AG04449 (cell line): ENCODE measurements at regions not wholly inside any gene's neighbourhood (a gene's known extent, or its start where the extent isn't known, plus 50 kb on each side); places are given as distances from the start of the nearest gene placed in this dataset.

Experiments used
- CTCF ChIA-PET: fragments of 350-600 bp; formaldehyde crosslinking; extraction: SDS; loops from one replicate; lab custom pipeline; 2021; ENCODE audit warnings: antibody characterized with exemption; lab: Yijun Ruan, JAX
- POLR2A ChIA-PET: fragments of 400-600, 350-600 bp; formaldehyde crosslinking; extraction: SDS; loops from one replicate; lab custom pipeline; 2020; ENCODE audit warnings: antibody characterized with exemption, inconsistent platforms; lab: Yijun Ruan, JAX
- DNase-seq: peaks from one replicate; pipeline ENCODE4 v3.0.0-alpha.2; 2010; ENCODE audit warnings: low read depth, low spot score
- H3K4me3 ChIP-seq: 2 replicates; pipeline ENCODE4 v1.5.1; 2011; ENCODE audit warnings: low read depth, mild to moderate bottlenecking, control low read depth, low read length
- TF ChIP-seq, protein P1 (sequence below): IDR thresholded peaks from one replicate; pipeline ENCODE4 v1.5.1; 2011; ENCODE audit warnings: mild to moderate bottlenecking, moderate library complexity, low read length, control low read depth, inconsistent platforms; ENCODE audit not compliant: insufficient read depth; ENCODE audit errors: missing control alignments

DNA sequence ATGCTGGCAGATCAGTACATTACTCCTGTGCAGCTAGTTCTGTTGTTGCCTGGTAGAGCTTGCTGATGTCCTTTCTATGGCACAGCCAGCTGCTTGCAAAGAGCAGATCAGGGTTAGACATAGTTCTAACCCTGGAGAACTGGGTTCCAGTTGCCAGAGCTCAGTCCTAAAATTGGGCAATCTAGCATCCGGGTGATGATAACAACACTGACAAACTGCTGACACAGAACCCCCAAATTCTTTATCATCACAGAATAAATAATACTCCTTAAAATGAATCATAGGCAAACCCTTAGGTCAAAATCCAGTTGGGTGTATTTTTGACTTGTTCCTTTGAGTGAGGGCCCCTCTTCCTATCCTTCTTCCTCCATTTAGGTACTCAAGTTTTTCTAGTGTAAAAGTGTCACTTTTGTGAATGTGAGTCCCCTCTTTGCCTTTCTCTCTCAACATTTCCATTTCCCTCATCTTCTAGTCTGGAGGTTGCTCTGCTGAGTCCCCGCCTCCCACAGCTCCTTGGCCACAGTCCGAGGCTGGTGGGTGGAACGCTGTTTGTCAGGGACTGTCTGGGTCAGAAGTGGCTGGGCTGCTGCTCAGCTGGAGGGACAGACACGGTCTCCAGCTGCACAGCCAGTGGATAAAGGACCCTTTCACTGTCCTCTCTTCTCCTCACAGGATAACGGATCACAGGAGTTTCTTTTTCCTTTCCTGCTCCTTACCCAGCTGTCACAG is 93.6 kb upstream of the RASGEF1B start:
- ChIA-PET CTCF (no interaction called here), POLR2A (no interaction called here)
- no peak overlapping the region for H3K4me3 ChIP-seq
- DNase-seq: no peak
- TF ChIP-seq, protein P1, sequence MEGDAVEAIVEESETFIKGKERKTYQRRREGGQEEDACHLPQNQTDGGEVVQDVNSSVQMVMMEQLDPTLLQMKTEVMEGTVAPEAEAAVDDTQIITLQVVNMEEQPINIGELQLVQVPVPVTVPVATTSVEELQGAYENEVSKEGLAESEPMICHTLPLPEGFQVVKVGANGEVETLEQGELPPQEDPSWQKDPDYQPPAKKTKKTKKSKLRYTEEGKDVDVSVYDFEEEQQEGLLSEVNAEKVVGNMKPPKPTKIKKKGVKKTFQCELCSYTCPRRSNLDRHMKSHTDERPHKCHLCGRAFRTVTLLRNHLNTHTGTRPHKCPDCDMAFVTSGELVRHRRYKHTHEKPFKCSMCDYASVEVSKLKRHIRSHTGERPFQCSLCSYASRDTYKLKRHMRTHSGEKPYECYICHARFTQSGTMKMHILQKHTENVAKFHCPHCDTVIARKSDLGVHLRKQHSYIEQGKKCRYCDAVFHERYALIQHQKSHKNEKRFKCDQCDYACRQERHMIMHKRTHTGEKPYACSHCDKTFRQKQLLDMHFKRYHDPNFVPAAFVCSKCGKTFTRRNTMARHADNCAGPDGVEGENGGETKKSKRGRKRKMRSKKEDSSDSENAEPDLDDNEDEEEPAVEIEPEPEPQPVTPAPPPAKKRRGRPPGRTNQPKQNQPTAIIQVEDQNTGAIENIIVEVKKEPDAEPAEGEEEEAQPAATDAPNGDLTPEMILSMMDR: no peak

DNA sequence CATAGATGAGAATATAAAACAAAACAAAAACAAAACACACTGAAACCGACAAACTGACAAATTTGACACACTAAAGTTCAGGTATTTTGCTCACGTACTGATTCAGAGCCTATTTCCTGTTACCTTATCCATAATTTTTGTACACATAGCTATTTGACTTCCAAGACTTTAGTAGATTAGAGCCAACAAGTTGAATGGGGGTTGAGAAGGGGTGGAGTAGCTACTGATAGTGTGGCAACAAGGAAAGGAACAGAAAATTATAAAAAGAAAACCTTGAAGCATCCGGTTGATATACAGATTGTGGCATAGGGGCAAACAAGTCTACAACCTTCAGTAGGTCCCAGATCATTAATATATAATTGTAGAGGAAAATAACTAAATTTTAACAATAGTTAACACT is 92.3 kb upstream of the RASGEF1B start:
- DNase-seq: no peak
- ChIA-PET CTCF (no interaction called here), POLR2A (no interaction called here)
- TF ChIP-seq, protein P1: no peak
- no peak overlapping the region for H3K4me3 ChIP-seq

DNA sequence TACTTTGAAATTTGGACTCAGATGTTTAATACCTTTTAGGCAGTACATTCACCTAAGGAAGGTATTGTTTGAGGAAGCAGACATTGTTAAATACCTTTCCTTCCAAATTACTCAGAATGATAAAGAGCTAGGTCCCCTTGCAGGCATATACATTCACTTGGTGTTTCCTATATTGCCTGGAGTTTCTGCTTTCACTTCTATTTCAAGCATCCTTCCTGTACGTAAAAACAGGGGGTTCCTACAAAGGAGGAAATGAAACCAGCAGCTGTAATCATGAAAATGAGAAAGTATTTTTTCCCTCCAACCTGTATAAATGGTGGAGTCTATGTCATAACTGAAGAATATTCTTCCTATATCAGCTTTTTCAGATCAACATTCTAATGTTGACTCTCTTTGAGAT is 90.4 kb upstream of the RASGEF1B start:
- TF ChIP-seq, protein P1: no peak
- DNase-seq: no peak
- ChIA-PET POLR2A (no interaction called here), CTCF (no interaction called here)
- no peak overlapping the region for H3K4me3 ChIP-seq

DNA sequence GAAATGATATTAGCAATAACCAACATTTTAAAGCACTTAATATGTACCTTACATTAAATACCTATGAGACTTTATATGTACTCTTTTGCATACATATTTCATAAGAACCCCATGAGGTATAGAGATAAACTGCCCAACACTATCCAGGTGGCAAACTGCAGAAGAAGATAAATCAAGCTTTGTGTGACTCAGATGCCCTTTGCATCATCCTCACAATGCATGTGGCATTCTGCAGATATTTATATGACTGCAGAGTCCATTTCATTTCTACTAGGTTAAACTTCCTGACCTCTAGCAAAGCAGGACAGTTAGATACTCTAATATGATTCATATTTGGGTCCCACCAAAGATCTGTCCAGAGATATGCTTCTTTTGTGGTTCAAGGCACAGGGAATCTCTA is 85.6 kb upstream of the RASGEF1B start:
- TF ChIP-seq, protein P1: no peak
- DNase-seq: no peak
- ChIA-PET POLR2A (no interaction called here), CTCF (no interaction called here)
- no peak overlapping the region for H3K4me3 ChIP-seq

DNA sequence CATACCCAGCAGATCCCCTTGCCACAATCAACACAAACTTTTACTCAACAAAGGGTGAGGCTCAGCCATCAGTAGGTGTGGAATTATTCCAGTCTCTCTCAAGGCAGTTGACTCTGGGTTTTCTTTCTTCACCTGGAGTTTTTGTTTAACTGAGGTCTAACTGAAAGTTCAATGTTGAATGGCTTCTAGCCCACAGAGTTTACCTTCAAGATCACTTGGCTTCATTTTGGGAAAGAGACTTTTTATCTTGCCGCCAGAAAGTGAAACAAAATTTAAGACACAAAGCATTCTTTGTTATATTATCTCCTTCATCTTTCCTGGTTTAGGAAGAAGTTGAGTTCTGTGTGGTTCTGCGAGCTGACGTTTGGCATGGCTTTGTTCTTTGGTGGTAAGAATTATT is 83.8 kb upstream of the RASGEF1B start:
- TF ChIP-seq, protein P1: no peak
- no peak overlapping the region for H3K4me3 ChIP-seq
- ChIA-PET CTCF (no interaction called here), POLR2A (no interaction called here)
- no peak for DNase-seq

DNA sequence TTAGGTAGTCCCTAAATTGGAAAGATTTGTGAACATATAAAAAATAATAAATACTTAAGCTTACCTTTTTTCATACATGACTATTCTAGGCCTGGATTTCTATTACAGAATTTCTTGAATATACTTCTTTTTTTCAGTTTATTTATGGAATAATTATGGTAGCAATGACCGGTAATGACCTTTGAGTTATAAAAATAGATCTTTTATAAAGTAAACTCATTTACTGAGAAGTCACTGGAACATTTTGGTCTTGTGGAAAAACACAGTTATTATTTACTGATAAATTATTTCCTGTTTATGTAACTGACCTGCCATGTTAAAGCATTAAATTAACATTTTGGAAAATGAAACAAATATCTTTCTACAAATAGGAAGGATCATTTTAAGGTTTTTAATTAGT is 80.4 kb upstream of the RASGEF1B start:
- ChIA-PET POLR2A (interaction anchor here (0.6 kb wide), 1 partner anchor 19 kb away, joined by 3 read pairs; no protein-coding TSS in a partner anchor), CTCF (no interaction called here)
- H3K4me3 ChIP-seq: no peak overlapping the region
- DNase-seq: no peak
- TF ChIP-seq, protein P1: no peak
